Fibroblast of peridontal ligament (primary cell): ENCODE measurements at regions not wholly inside any gene's neighbourhood (a gene's known extent, or its start where the extent isn't known, plus 50 kb on each side); places are given as distances from the start of the nearest gene placed in this dataset.

Experiments
- DNase-seq: peaks from one replicate; pipeline ENCODE4 v3.0.0-alpha.2; 2010; ENCODE audit errors: extremely low read depth

GRCh38 chr2:34107811-34108210, 508.7 kb upstream of the FAM98A start:
- no peak for DNase-seq

GRCh38 chr2:34105006-34105767, 506.1 kb upstream of the FAM98A start:
- peak; percentile 85 for DNase-seq

- DNase-seq: peak; percentile 28
Measured at GRCh38 chr2:34104601-34105000, 505.5 kb upstream of the FAM98A start.

GRCh38 chr2:34103437-34103836, 504.3 kb upstream of the FAM98A start:
- no peak for DNase-seq

GRCh38 chr2:34102339-34102738, 503.2 kb upstream of the FAM98A start:
- DNase-seq: peak; percentile 39

GRCh38 chr2:34099377-34099776, 500.3 kb upstream of the FAM98A start:
- DNase-seq: no peak

GRCh38 chr2:34098256-34098655, 499.2 kb upstream of the FAM98A start:
- DNase-seq: no peak

GRCh38 chr2:34096562-34097171, 497.6 kb upstream of the FAM98A start:
- peak; percentile 84 for DNase-seq

- no peak for DNase-seq
Measured at GRCh38 chr2:34093790-34094189, 494.7 kb upstream of the FAM98A start.

- DNase-seq: no peak
Measured at GRCh38 chr2:34070196-34070595, 471.1 kb upstream of the FAM98A start.

- DNase-seq: no peak
Measured at GRCh38 chr2:34069604-34070003, 470.5 kb upstream of the FAM98A start.

GRCh38 chr2:34050413-34050812, 451.3 kb upstream of the FAM98A start:
- DNase-seq: no peak

- no peak for DNase-seq
Measured at GRCh38 chr2:34045101-34045655, 446.1 kb upstream of the FAM98A start.

GRCh38 chr2:34037886-34038285, 438.8 kb upstream of the FAM98A start:
- no peak for DNase-seq

GRCh38 chr2:34037157-34037556, 438.1 kb upstream of the FAM98A start:
- no peak for DNase-seq

GRCh38 chr2:34031097-34031496, 432.0 kb upstream of the FAM98A start:
- DNase-seq: peak; percentile 5

- DNase-seq: no peak
Measured at GRCh38 chr2:34030273-34030672, 431.2 kb upstream of the FAM98A start.

- DNase-seq: no peak
Measured at GRCh38 chr2:34029073-34029472, 430.0 kb upstream of the FAM98A start.

- DNase-seq: no peak
Measured at GRCh38 chr2:34025196-34025595, 426.1 kb upstream of the FAM98A start.

- peak; percentile 48 for DNase-seq
Measured at GRCh38 chr2:34012715-34013302, 413.7 kb upstream of the FAM98A start.

- DNase-seq: no peak
Measured at GRCh38 chr2:34011684-34012083, 412.6 kb upstream of the FAM98A start.

- DNase-seq: no peak
Measured at GRCh38 chr2:34005901-34006300, 406.8 kb upstream of the FAM98A start.

- no peak for DNase-seq
Measured at GRCh38 chr2:34004936-34005335, 405.8 kb upstream of the FAM98A start.
